HepG2 (cell line): ENCODE measurements at regions not wholly inside any gene's neighbourhood (a gene's known extent, or its start where the extent isn't known, plus 50 kb on each side); places are given as distances from the start of the nearest gene placed in this dataset.

ENCODE experiments used
- ATAC-seq: fragments of 200-7000 bp; cut with Tn5 transposase; 3 replicates; pipeline ENCODE4 v1.9.1; 2020; ENCODE audit warnings: mild to moderate bottlenecking, moderate library complexity
- BruUV-seq: library from RNA; stranded (reverse); fragments of 400-500 nt; replicated peaks from 2 replicates; lab custom pipeline; 2021; lab: Mats Ljungman, UMichigan
- CTCF ChIA-PET: fragments of 300-600 bp; formaldehyde crosslinking; extraction: SDS; loops from one replicate; lab custom pipeline; 2021; ENCODE audit warnings: low total read pairs, inconsistent platforms, low intra/inter-chr PET ratio; lab: Yijun Ruan, JAX
- POLR2A ChIA-PET: fragments of 350-600 bp; sonication (Branson Sonifier 250); formaldehyde crosslinking; loops from one replicate; lab custom pipeline; 2020; ENCODE audit warnings: antibody characterized with exemption, inconsistent platforms; lab: Yijun Ruan, JAX
- DNase-seq: peaks from one replicate; pipeline ENCODE4 v3.0.0-alpha.2; 2015; ENCODE audit warnings: low spot score
- FAIRE-seq: peaks from 3 replicates; lab custom pipeline; 2011; peaks lifted over from hg19 to GRCh38; lab: Jason Lieb, UNC
- H2AFZ ChIP-seq: one replicate; pipeline ENCODE4 v1.6.1; 2011; ENCODE audit warnings: low read length, inconsistent platforms
- H3K27ac ChIP-seq: fragments of 300-600 bp; 3 replicates; pipeline ENCODE4 v1.8.0; 2011; ENCODE audit warnings: mixed run types, mild to moderate bottlenecking, mixed read lengths, low read length, inconsistent platforms; ENCODE audit not compliant: insufficient read depth; ENCODE audit errors: extremely low read length
- H3K27me3 ChIP-seq, 2 experiments: fragments of 200-600 bp in 1 of 2; 2 replicates in 1 of 2; 3 replicates in 1 of 2; pipeline versions ENCODE4 v1.6.0 to v1.8.0; 2011; ENCODE audit warnings: low read length in 2 of 2, mild to moderate bottlenecking in 2 of 2, moderate library complexity in 2 of 2, inconsistent platforms in 1 of 2; ENCODE audit not compliant: insufficient read depth in 2 of 2, control insufficient read depth in 1 of 2
- H3K36me3 ChIP-seq, 2 experiments: fragments of 200-600 bp in 1 of 2; replicated peaks in 1 of 2; 2 replicates in 1 of 2; 3 replicates in 1 of 2; pipeline versions ENCODE4 v1.5.1 to v1.8.0; 2011; ENCODE audit warnings: low read length in 2 of 2, inconsistent platforms in 1 of 2; ENCODE audit not compliant: insufficient read depth in 2 of 2, control insufficient read depth in 1 of 2
- H3K4me1 ChIP-seq: 2 replicates; pipeline ENCODE4 v1.5.1; 2012; ENCODE audit warnings: low read length, inconsistent platforms; ENCODE audit not compliant: insufficient read depth
- H3K4me2 ChIP-seq: 2 replicates; pipeline ENCODE4 v1.6.0; 2011; ENCODE audit warnings: low read depth, low read length, inconsistent platforms
- H3K4me3 ChIP-seq, 3 experiments: fragments of 200-600 bp in 1 of 3; sonication (generic), shearing (Covaris generic) in 1 of 3; replicated peaks in 1 of 3; 2 replicates each; pipeline ENCODE4 v1.5.1; 2011 to 2016; ENCODE audit warnings: low read length in 3 of 3, inconsistent platforms in 2 of 3, low read depth in 2 of 3, mild to moderate bottlenecking in 2 of 3, control low read depth in 1 of 3, mixed read lengths in 1 of 3; ENCODE audit not compliant: insufficient read depth in 1 of 3
- H3K79me2 ChIP-seq: one replicate; pipeline ENCODE4 v1.6.1; 2011; ENCODE audit warnings: low read length, inconsistent platforms; ENCODE audit not compliant: insufficient read depth
- H3K9ac ChIP-seq: 2 replicates; pipeline ENCODE4 v1.6.0; 2011; ENCODE audit warnings: mild to moderate bottlenecking, low read depth, low read length, inconsistent platforms; ENCODE audit not compliant: insufficient read depth
- H3K9me3 ChIP-seq: 2 replicates; pipeline ENCODE4 v1.5.1; 2012; ENCODE audit warnings: mild to moderate bottlenecking, low read length
- H4K20me1 ChIP-seq: 2 replicates; pipeline ENCODE4 v1.6.0; 2011; ENCODE audit warnings: inconsistent platforms, mild to moderate bottlenecking, low read length, moderate library complexity; ENCODE audit not compliant: insufficient read depth
- ETS1 ChIP-seq: sonication (generic); formaldehyde crosslinking; IDR thresholded peaks from 2 replicates; pipeline ENCODE4 v1.4.0; 2020; ENCODE audit warnings: missing genetic modification reagents
- FOSL1 ChIP-seq: sonication (generic); formaldehyde crosslinking; IDR thresholded peaks from 2 replicates; pipeline ENCODE4 v1.9.0; 2021; ENCODE audit warnings: missing genetic modification reagents, borderline replicate concordance
- RXRA ChIP-seq: sonication (generic); formaldehyde crosslinking; IDR thresholded peaks from 2 replicates; pipeline ENCODE4 v1.5.1; 2020; ENCODE audit warnings: missing genetic modification reagents
- SRSF1 ChIP-seq: fragments of 200-400 bp; formaldehyde crosslinking; optimal IDR thresholded peaks from 2 replicates; pipeline ENCODE3; 2017; ENCODE audit warnings: mild to moderate bottlenecking, low read depth, low read length, moderate library complexity
- SRSF9 ChIP-seq: fragments of 200-400 bp; formaldehyde crosslinking; IDR thresholded peaks from 2 replicates; pipeline ENCODE4 v1.6.1; 2018; ENCODE audit warnings: borderline replicate concordance, mild to moderate bottlenecking, low read depth, low read length; ENCODE audit not compliant: insufficient read depth, poor library complexity, severe bottlenecking
- UBTF ChIP-seq: sonication (generic); formaldehyde crosslinking; IDR thresholded peaks from 2 replicates; pipeline ENCODE4 v1.4.0; 2020; ENCODE audit warnings: mild to moderate bottlenecking, missing genetic modification reagents
- ZBTB20 ChIP-seq: sonication (generic); formaldehyde crosslinking; IDR thresholded peaks from 2 replicates; pipeline ENCODE4 v1.8.1; 2023; ENCODE audit warnings: missing genetic modification reagents, low read depth, mild to moderate bottlenecking, borderline replicate concordance
- ZBTB42 ChIP-seq: sonication (generic); formaldehyde crosslinking; IDR thresholded peaks from 2 replicates; pipeline ENCODE4 v1.5.0; 2020; ENCODE audit warnings: mild to moderate bottlenecking, missing genetic modification reagents
- ZNF234 ChIP-seq: sonication (generic); formaldehyde crosslinking; conservative IDR thresholded peaks from 2 replicates; pipeline ENCODE4 v1.5.1; 2020; ENCODE audit warnings: mild to moderate bottlenecking, missing genetic modification reagents
- ZNF24 ChIP-seq: fragments of 450-650 bp; IDR thresholded peaks from 2 replicates; pipeline ENCODE4 v1.6.1; 2017; ENCODE audit warnings: antibody characterized with exemption, mild to moderate bottlenecking
- ZNF276 ChIP-seq: sonication (generic); formaldehyde crosslinking; IDR thresholded peaks from 2 replicates; pipeline ENCODE4 v1.4.0; 2020; ENCODE audit warnings: mild to moderate bottlenecking, low read depth, missing genetic modification reagents
- ZNF510 ChIP-seq: sonication (generic); formaldehyde crosslinking; IDR thresholded peaks from 2 replicates; pipeline ENCODE4 v1.4.0; 2020; ENCODE audit warnings: low read depth, mild to moderate bottlenecking, missing genetic modification reagents
- ZNF740 ChIP-seq: sonication (generic); formaldehyde crosslinking; IDR thresholded peaks from 2 replicates; pipeline ENCODE4 v1.4.0; 2020; ENCODE audit warnings: missing genetic modification reagents
- ZNF879 ChIP-seq: sonication (generic); formaldehyde crosslinking; IDR thresholded peaks from 2 replicates; pipeline ENCODE4 v1.8.1; 2023; ENCODE audit warnings: missing genetic modification reagents
- WGBS: methylation state at CpG from one replicate; pipeline ENCODE4 v1.1.6; 2017; ENCODE audit warnings: low lambda C conversion rate; 5-methylcytosine and 5-hydroxymethylcytosine counted together
- in situ Hi-C: cut with HindIII; loops from 2 replicates; pipeline ENCODE4 v1.10.0; 2017; ENCODE audit warnings: low pct_unique_long_range_greater_than_20kb; ENCODE audit not compliant: extremely low pct_ligation_motif_present
- intact Hi-C: fragments of 100-400 bp; cut with micrococcal nuclease; formaldehyde crosslinking; loops from one replicate; pipeline ENCODE4 v1.10.0; 2022; ENCODE audit not compliant: unreplicated experiment

GRCh38 chr13:73317140-73317539 lies 258.3 kb downstream of the KLF5 start:
- H3K27ac ChIP-seq: no peak overlapping the region
- H3K27me3 ChIP-seq: no peaks in the 10 kb centered on the region
- no peak overlapping the region for H2AFZ ChIP-seq
- no peak for DNase-seq
- H3K9me3 ChIP-seq: no peaks in the 10 kb centered on the region
- 85% methylated on average over 2 of the region's 2 CpGs for WGBS
- FAIRE-seq: no peak
- TF ChIP-seq ZNF510 (CRISPR knock-in tag) (no peak), ZNF24 (no peak), UBTF (CRISPR knock-in tag) (no peak), ZBTB20 (CRISPR knock-in tag) (no peak), SRSF9 (no peak), ZNF276 (CRISPR knock-in tag) (no peak), FOSL1 (CRISPR knock-in tag) (no peak), ZBTB42 (no peak), ZNF879 (CRISPR knock-in tag) (no peak), ETS1 (no peak), SRSF1 (no peak), ZNF740 (no peak), ZNF234 (CRISPR knock-in tag) (no peak), RXRA (CRISPR knock-in tag) (no peak)
- TF ChIP-seq, all 625 proteins: peak for 0
- no peaks in the 10 kb centered on the region for H3K4me1 ChIP-seq
- no peaks in the 10 kb centered on the region for H3K79me2 ChIP-seq
- CTCF ChIA-PET: no interaction called here
- no peak overlapping the region for H3K9ac ChIP-seq
- ATAC-seq: no peak
- in situ Hi-C loops: no loop called here
- POLR2A ChIA-PET: no interaction called here
- no TSS peak for BruUV-seq
- H3K4me2 ChIP-seq: no peak overlapping the region
- no peak overlapping the region for H3K4me3 ChIP-seq
- H4K20me1 ChIP-seq: no peaks in the 10 kb centered on the region
- no peaks in the 10 kb centered on the region for H3K36me3 ChIP-seq
- intact Hi-C loops: no loop called here
